Neuronal stem cell (in vitro differentiated cells): ENCODE measurements at regions not wholly inside any gene's neighbourhood (a gene's known extent, or its start where the extent isn't known, plus 50 kb on each side); places are given as distances from the start of the nearest gene placed in this dataset.
"Not testable (repeated sequence)": the region's sequence is repeated elsewhere in the genome, so short reads cannot be mapped to it uniquely, and the experiment has no call there.

Source experiments
- DNase-seq: peaks from one replicate; pipeline ENCODE4 v3.0.0-alpha.2; 2013; ENCODE audit warnings: low spot score
- H2AFZ ChIP-seq: one replicate; pipeline ENCODE4 v1.6.1; 2013; ENCODE audit warnings: mild to moderate bottlenecking, low read length, inconsistent platforms
- H2AK5ac ChIP-seq: 2 replicates; pipeline ENCODE4 v1.6.1; 2013; ENCODE audit warnings: low read depth, mild to moderate bottlenecking, inconsistent platforms, low read length, moderate library complexity, mixed read lengths
- H2BK120ac ChIP-seq: 2 replicates; pipeline ENCODE4 v1.6.1; 2013; ENCODE audit warnings: low read depth, mild to moderate bottlenecking, inconsistent platforms, low read length, moderate library complexity, mixed read lengths
- H2BK12ac ChIP-seq: one replicate; pipeline ENCODE4 v1.6.1; 2013; ENCODE audit warnings: low read length, inconsistent platforms
- H2BK15ac ChIP-seq: 2 replicates; pipeline ENCODE4 v1.6.1; 2013; ENCODE audit warnings: mild to moderate bottlenecking, low read length, inconsistent platforms, mixed read lengths
- H2BK5ac ChIP-seq: one replicate; pipeline ENCODE4 v1.6.1; 2013; ENCODE audit warnings: inconsistent platforms, mild to moderate bottlenecking, low read length, moderate library complexity
- H3K14ac ChIP-seq: one replicate; pipeline ENCODE4 v1.6.1; 2013; ENCODE audit warnings: low read length, inconsistent platforms
- H3K18ac ChIP-seq: 2 replicates; pipeline ENCODE4 v1.6.1; 2013; ENCODE audit warnings: low read length, inconsistent platforms
- H3K23ac ChIP-seq: 2 replicates; pipeline ENCODE4 v1.6.1; 2013; ENCODE audit warnings: low read depth, mild to moderate bottlenecking, mixed read lengths, low read length, inconsistent platforms; ENCODE audit not compliant: poor library complexity
- H3K27ac ChIP-seq: replicated peaks from 3 replicates; pipeline ENCODE4 v1.5.1; 2013; ENCODE audit warnings: low read length, inconsistent platforms
- H3K27me3 ChIP-seq, 3 experiments: 2 replicates each; pipeline ENCODE4 v1.6.1; 2013; ENCODE audit warnings: low read length in 3 of 3, mild to moderate bottlenecking in 2 of 3, inconsistent platforms in 1 of 3, low read depth in 1 of 3, mixed read lengths in 1 of 3, moderate library complexity in 1 of 3; ENCODE audit not compliant: control insufficient read depth in 3 of 3, insufficient read depth in 3 of 3
- H3K36me3 ChIP-seq, 2 donors: replicated peaks in 1 of 2; 2 replicates each; pipeline ENCODE4 v1.6.1; 2013; ENCODE audit warnings: low read length in 2 of 2; ENCODE audit not compliant: control insufficient read depth in 2 of 2, insufficient read depth in 2 of 2
- H3K4ac ChIP-seq: 2 replicates; pipeline ENCODE4 v1.6.1; 2013; ENCODE audit warnings: inconsistent platforms, mild to moderate bottlenecking, low read length, moderate library complexity
- H3K4me1 ChIP-seq, 2 donors: 1 replicate in 1 of 2; 2 replicates in 1 of 2; pipeline ENCODE4 v1.6.1; 2013; ENCODE audit warnings: low read length in 2 of 2, low read depth in 1 of 2; ENCODE audit not compliant: control insufficient read depth in 2 of 2, insufficient read depth in 1 of 2
- H3K4me2 ChIP-seq: one replicate; pipeline ENCODE4 v1.6.1; 2013; ENCODE audit warnings: mild to moderate bottlenecking, low read length, inconsistent platforms; ENCODE audit not compliant: insufficient read depth, poor library complexity, severe bottlenecking
- H3K4me3 ChIP-seq, 2 donors: 2 replicates each; pipeline ENCODE4 v1.5.1; 2013; ENCODE audit warnings: low read length in 2 of 2, mild to moderate bottlenecking in 2 of 2, inconsistent platforms in 1 of 2, moderate library complexity in 1 of 2
- H3K79me1 ChIP-seq: one replicate; pipeline ENCODE4 v1.6.1; 2013; ENCODE audit warnings: low read depth, mild to moderate bottlenecking, inconsistent platforms, low read length, moderate library complexity
- H3K9ac ChIP-seq: one replicate; pipeline ENCODE4 v1.6.1; 2013; ENCODE audit warnings: mild to moderate bottlenecking, low read depth, low read length, inconsistent platforms; ENCODE audit not compliant: poor library complexity
- H3K9me3 ChIP-seq, 2 donors: replicated peaks in 1 of 2; 2 replicates each; pipeline versions ENCODE3 to v1.6.1; 2013; ENCODE audit warnings: low read length in 2 of 2, mild to moderate bottlenecking in 2 of 2, inconsistent platforms in 1 of 2, low read depth in 1 of 2, mixed read lengths in 1 of 2, moderate library complexity in 1 of 2; ENCODE audit not compliant: control insufficient read depth in 2 of 2, insufficient read depth in 1 of 2
- H4K8ac ChIP-seq: one replicate; pipeline ENCODE4 v1.6.1; 2013; ENCODE audit warnings: low read depth, mild to moderate bottlenecking, inconsistent platforms, low read length, moderate library complexity
- H4K91ac ChIP-seq: one replicate; pipeline ENCODE4 v1.6.1; 2013; ENCODE audit warnings: low read length, low read depth, mild to moderate bottlenecking, inconsistent platforms; ENCODE audit not compliant: poor library complexity
- WGBS, 2 donors: extraction: QIAGEN DNeasy Blood & Tissue Kit; methylation state at CpG; one replicate each; pipeline ENCODE4 v1.1.7; 2013; ENCODE audit warnings: missing lambda C conversion rate in 2 of 2, mixed read lengths in 1 of 2; ENCODE audit not compliant: insufficient read length in 2 of 2, insufficient replicate concordance in 1 of 2; ENCODE audit errors: extremely low coverage in 2 of 2; 5-methylcytosine and 5-hydroxymethylcytosine counted together

- H2BK15ac ChIP-seq, H3K4me2 ChIP-seq, H3K27ac ChIP-seq, H2BK5ac ChIP-seq, H2AK5ac ChIP-seq, H3K79me1 ChIP-seq, H4K8ac ChIP-seq, H3K4me3 ChIP-seq, H3K9ac ChIP-seq, H4K91ac ChIP-seq, H3K23ac ChIP-seq, H2AFZ ChIP-seq, H3K18ac ChIP-seq, DNase-seq, H3K4ac ChIP-seq, H2BK120ac ChIP-seq, H3K9me3 ChIP-seq, H3K27me3 ChIP-seq, H3K36me3 ChIP-seq, H2BK12ac ChIP-seq, H3K14ac ChIP-seq, H3K4me1 ChIP-seq: not testable (repeated sequence)
- WGBS, 2 donors, result no CpG with 5 or more reads among the region's 46 CpGs
Observed at GRCh38 chr13:18665124-18665523, 516.5 kb downstream of the TUBA3C start.

GRCh38 chr13:18663222-18663621, 518.4 kb downstream of the TUBA3C start:
- not testable (repeated sequence) for H3K4me3 ChIP-seq, H2BK120ac ChIP-seq, H3K4me2 ChIP-seq

DNA sequence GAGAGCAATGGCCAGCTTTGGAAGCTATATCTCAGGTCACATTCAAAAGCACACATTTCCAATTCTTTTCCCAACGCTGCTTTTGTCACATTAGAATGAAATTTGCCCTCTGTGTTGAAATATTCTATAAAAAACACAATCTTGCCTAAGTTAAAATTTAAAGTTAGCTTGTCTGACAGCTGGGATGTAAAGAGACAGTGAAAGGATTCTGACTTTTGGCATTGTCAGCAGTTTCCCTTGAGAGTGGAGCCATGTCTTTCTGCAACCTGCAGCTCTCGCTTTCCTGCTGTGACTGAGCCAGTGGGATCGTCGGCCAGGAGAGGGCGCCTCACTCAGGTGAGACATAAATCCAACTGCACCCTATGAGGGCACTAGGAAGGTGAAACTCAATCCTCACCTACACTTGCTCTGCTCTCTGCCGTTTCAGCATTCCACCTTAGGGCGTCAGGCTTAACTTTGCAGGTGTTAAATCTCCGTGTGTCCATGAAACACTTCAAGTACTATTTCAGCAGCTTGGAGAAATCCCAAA, 537.9 kb downstream of the TUBA3C start:
- not testable (repeated sequence) for H2AFZ ChIP-seq, H3K79me1 ChIP-seq, H3K27me3 ChIP-seq, H3K9ac ChIP-seq, H3K9me3 ChIP-seq, H3K4me3 ChIP-seq, H2BK12ac ChIP-seq, H3K18ac ChIP-seq, DNase-seq, H4K8ac ChIP-seq, H3K4me1 ChIP-seq, H3K14ac ChIP-seq, H2BK120ac ChIP-seq, H3K4ac ChIP-seq, H3K27ac ChIP-seq, H3K23ac ChIP-seq, H4K91ac ChIP-seq, H3K36me3 ChIP-seq, H2BK15ac ChIP-seq, H2BK5ac ChIP-seq, H2AK5ac ChIP-seq, H3K4me2 ChIP-seq
- no CpG with 5 or more reads among the region's 8 CpGs for WGBS, 2 donors

More at GRCh38 chr13:18663222-18663621, 518.4 kb downstream of the TUBA3C start:
- not testable (repeated sequence) for H3K9me3 ChIP-seq, H3K4me1 ChIP-seq, H2BK15ac ChIP-seq, H3K18ac ChIP-seq, H2BK12ac ChIP-seq, DNase-seq, H3K14ac ChIP-seq, H2AK5ac ChIP-seq, H4K91ac ChIP-seq, H4K8ac ChIP-seq, H3K4ac ChIP-seq, H3K27ac ChIP-seq, H3K27me3 ChIP-seq, H2BK5ac ChIP-seq, H3K9ac ChIP-seq, H3K23ac ChIP-seq, H3K79me1 ChIP-seq, H3K36me3 ChIP-seq, H2AFZ ChIP-seq
- WGBS, 2 donors, result no CpG with 5 or more reads among the region's 1 CpG

- no CpG with 5 or more reads among the region's 31 CpGs for WGBS, 2 donors
- not testable (repeated sequence) for H4K91ac ChIP-seq
Observed at GRCh38 chr13:18628928-18629327, 552.7 kb downstream of the TUBA3C start.

More at GRCh38 chr13:18628928-18629327, 552.7 kb downstream of the TUBA3C start:
- not testable (repeated sequence) for H3K36me3 ChIP-seq, H2BK15ac ChIP-seq, H3K9me3 ChIP-seq, H4K8ac ChIP-seq, H3K27me3 ChIP-seq, H2BK120ac ChIP-seq, H3K79me1 ChIP-seq, H2BK5ac ChIP-seq, H3K4me1 ChIP-seq, H3K4ac ChIP-seq, H2AFZ ChIP-seq, DNase-seq, H3K14ac ChIP-seq, H3K18ac ChIP-seq, H3K23ac ChIP-seq, H3K4me2 ChIP-seq, H2BK12ac ChIP-seq, H3K27ac ChIP-seq, H3K9ac ChIP-seq, H2AK5ac ChIP-seq, H3K4me3 ChIP-seq
